WTC11 (cell line): ENCODE measurements at regions not wholly inside any gene's neighbourhood (a gene's known extent, or its start where the extent isn't known, plus 50 kb on each side); places are given as distances from the start of the nearest gene placed in this dataset.

Experiments
- ATAC-seq: fragments of 200-7000 bp; cut with Tn5 transposase; 2 replicates; pipeline ENCODE4 v1.10.0; 2021; ENCODE audit warnings: mild to moderate bottlenecking, moderate library complexity
- CTCF ChIA-PET: fragments of 300-600 bp; sonication (Branson Sonifier 250); formaldehyde crosslinking; loops from one replicate; lab custom pipeline; 2021; ENCODE audit warnings: antibody characterized with exemption; lab: Charles Lee
- POLR2A ChIA-PET: fragments of 350-600 bp; sonication (Branson Sonifier 250); formaldehyde crosslinking; loops from one replicate; lab custom pipeline; 2021; ENCODE audit warnings: antibody characterized with exemption; lab: Charles Lee
- DNase-seq: peaks from one replicate; pipeline ENCODE4 v3.0.0; 2021; ENCODE audit warnings: low spot score
- H3K27ac Mint-ChIP-seq: 2 replicates; pipeline ENCODE4 v1.8.0; 2021; ENCODE audit warnings: mixed read lengths
- H3K27me3 Mint-ChIP-seq: 2 replicates; pipeline ENCODE4 v1.8.0; 2021; ENCODE audit warnings: low read depth, mild to moderate bottlenecking, moderate library complexity, mixed read lengths
- H3K36me3 Mint-ChIP-seq: 2 replicates; pipeline ENCODE4 v1.8.0; 2021; ENCODE audit warnings: mixed read lengths
- H3K4me1 Mint-ChIP-seq: 2 replicates; pipeline ENCODE4 v1.8.0; 2022; ENCODE audit warnings: mixed read lengths
- H3K4me3 Mint-ChIP-seq: 2 replicates; pipeline ENCODE4 v1.8.0; 2021; ENCODE audit warnings: mild to moderate bottlenecking, moderate library complexity, mixed read lengths
- H3K9me3 Mint-ChIP-seq: 2 replicates; pipeline ENCODE4 v1.8.0; 2021; ENCODE audit warnings: mixed read lengths
- ATF1 ChIP-seq: sonication (generic); formaldehyde crosslinking; IDR thresholded peaks from 2 replicates; pipeline ENCODE4 v1.8.1; 2023; ENCODE audit warnings: mild to moderate bottlenecking, moderate library complexity, missing genetic modification reagents
- E2F1 ChIP-seq: sonication (generic); formaldehyde crosslinking; IDR thresholded peaks from 2 replicates; pipeline ENCODE4 v1.8.0; 2022; ENCODE audit warnings: mild to moderate bottlenecking, missing genetic modification reagents
- EMX1 ChIP-seq: fragments of 250-450 bp; sonication (Bioruptor Pico); IDR thresholded peaks from 2 replicates; pipeline ENCODE4 v1.8.0; 2021; ENCODE audit warnings: mild to moderate bottlenecking
- HMGXB4 ChIP-seq: sonication (generic); formaldehyde crosslinking; IDR thresholded peaks from 2 replicates; pipeline ENCODE4 v1.8.1; 2023; ENCODE audit warnings: mild to moderate bottlenecking, moderate library complexity, missing genetic modification reagents
- NR1H2 ChIP-seq: sonication (generic); formaldehyde crosslinking; IDR thresholded peaks from 2 replicates; pipeline ENCODE4 v1.9.0; 2021; ENCODE audit warnings: mild to moderate bottlenecking, moderate library complexity, missing genetic modification reagents
- SOX15 ChIP-seq: fragments of 250-450 bp; sonication (Bioruptor Pico); IDR thresholded peaks from 2 replicates; pipeline ENCODE4 v1.9.0; 2021; ENCODE audit warnings: mild to moderate bottlenecking
- ZNF512 ChIP-seq: sonication (generic); formaldehyde crosslinking; IDR thresholded peaks from 2 replicates; pipeline ENCODE4 v1.8.1; 2022; ENCODE audit warnings: missing genetic modification reagents, borderline replicate concordance
- ZNF532 ChIP-seq: fragments of 250-450 bp; sonication (Bioruptor Pico); IDR thresholded peaks from 2 replicates; pipeline ENCODE4 v1.9.0; 2021; ENCODE audit warnings: mild to moderate bottlenecking, borderline replicate concordance

- no peak for TF ChIP-seq ZNF512 (CRISPR knock-in tag)
- TF ChIP-seq EMX1 (CRISPR knock-in tag): no peak
- TF ChIP-seq, all 79 proteins: peak for 0
These were observed 113.5 kb upstream of the TMEM164 start (continued) for GRCh38 chrX:109889289-109890006.

GRCh38 chrX:109890300-109890699 is 112.6 kb upstream of the TMEM164 start:
- ATAC-seq: no peak
- Mint-ChIP-seq H3K27ac (no peak overlapping the region), H3K4me1 (peaks cover 2% of the 10 kb centered on the region; the same call in 1 of the 2 replicates)

More at GRCh38 chrX:109890300-109890699, 112.6 kb upstream of the TMEM164 start:
- DNase-seq: no peak
- no peak overlapping the region for H3K4me3 Mint-ChIP-seq
- no peaks in the 10 kb centered on the region for H3K36me3 Mint-ChIP-seq
- CTCF ChIA-PET: interaction anchor here (0.7 to 1.7 kb wide), 22 partner anchors 11 to 417 kb away, joined by 3 to 53 read pairs (median 7); partner anchors contain the start of gene KCNE5
- peaks cover 2% of the 10 kb centered on the region; the same call in 1 of the 2 replicates for H3K27me3 Mint-ChIP-seq
- POLR2A ChIA-PET: no interaction called here
- TF ChIP-seq ZNF532 (CRISPR knock-in tag) (no peak), HMGXB4 (no peak), ATF1 (CRISPR knock-in tag) (no peak), SOX15 (CRISPR knock-in tag) (no peak), E2F1 (CRISPR knock-in tag) (no peak), NR1H2 (CRISPR knock-in tag) (no peak)
- H3K9me3 Mint-ChIP-seq: peaks cover 3% of the 10 kb centered on the region; the same call in 1 of the 2 replicates
